SK-N-SH (cell line): ENCODE measurements at regions not wholly inside any gene's neighbourhood (a gene's known extent, or its start where the extent isn't known, plus 50 kb on each side); places are given as distances from the start of the nearest gene placed in this dataset.

Source experiments
- EZH2phosphoT487 ChIP-seq: fragments of 200-600 bp; sonication (generic); IDR thresholded peaks from 2 replicates; pipeline ENCODE4 v1.6.1; 2017; ENCODE audit warnings: low read depth, mixed run types, mild to moderate bottlenecking, antibody characterized with exemption, moderate library complexity, borderline replicate concordance
- FOXJ3 ChIP-seq: sonication (generic); formaldehyde crosslinking; IDR thresholded peaks from 2 replicates; pipeline ENCODE4 v1.5.1; 2020; ENCODE audit warnings: mild to moderate bottlenecking, missing genetic modification reagents
- GABPA ChIP-seq: IDR thresholded peaks from 2 replicates; pipeline ENCODE4 v1.4.0; 2012; ENCODE audit warnings: low read depth, mild to moderate bottlenecking
- RAD21 ChIP-seq: IDR thresholded peaks from 2 replicates; pipeline ENCODE4 v1.6.1; 2012; ENCODE audit warnings: mild to moderate bottlenecking, low read length
- SMC3 ChIP-seq: IDR thresholded peaks from 2 replicates; pipeline ENCODE4 v1.6.1; 2012; ENCODE audit warnings: low read depth, low read length, improper control_type of control experiment
- TAF1 ChIP-seq: IDR thresholded peaks from 2 replicates; pipeline ENCODE4 v1.6.1; 2012; ENCODE audit warnings: low read depth, mild to moderate bottlenecking, low read length, moderate library complexity, borderline replicate concordance
- TF ChIP-seq, protein P1 (sequence below): IDR thresholded peaks from 2 replicates; pipeline ENCODE4 v1.4.0; 2012; ENCODE audit warnings: low read depth
- TF ChIP-seq, protein P2 (sequence below): fragments of 200-600 bp; sonication (generic); IDR thresholded peaks from 2 replicates; pipeline ENCODE4 v1.6.1; 2017; ENCODE audit warnings: antibody characterized with exemption, mild to moderate bottlenecking, moderate library complexity

DNA sequence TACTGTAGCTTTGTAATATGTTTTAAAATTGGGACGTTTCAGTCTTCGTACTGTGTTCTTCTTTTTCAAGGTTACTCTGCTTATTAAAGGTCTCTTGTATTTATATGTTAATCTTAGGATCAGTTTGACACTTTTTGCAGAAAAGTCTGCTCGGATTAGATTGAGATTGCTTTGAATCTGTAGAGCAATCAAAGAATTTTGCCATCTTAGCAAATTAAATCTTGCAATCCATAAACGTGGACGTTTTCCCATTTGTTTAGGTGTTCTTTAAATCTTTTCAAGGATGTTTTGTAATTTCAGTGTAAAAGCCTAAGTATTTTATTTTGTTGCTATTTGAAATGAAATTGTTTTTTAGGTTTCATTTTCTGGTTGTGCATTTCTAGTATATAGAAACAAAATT lies 78.0 kb upstream of the GTSF1L start:
- TF ChIP-seq RAD21: no peak
- no peak for TF ChIP-seq TAF1
- TF ChIP-seq, protein P1, sequence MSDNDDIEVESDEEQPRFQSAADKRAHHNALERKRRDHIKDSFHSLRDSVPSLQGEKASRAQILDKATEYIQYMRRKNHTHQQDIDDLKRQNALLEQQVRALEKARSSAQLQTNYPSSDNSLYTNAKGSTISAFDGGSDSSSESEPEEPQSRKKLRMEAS: no peak
- TF ChIP-seq, protein P2, sequence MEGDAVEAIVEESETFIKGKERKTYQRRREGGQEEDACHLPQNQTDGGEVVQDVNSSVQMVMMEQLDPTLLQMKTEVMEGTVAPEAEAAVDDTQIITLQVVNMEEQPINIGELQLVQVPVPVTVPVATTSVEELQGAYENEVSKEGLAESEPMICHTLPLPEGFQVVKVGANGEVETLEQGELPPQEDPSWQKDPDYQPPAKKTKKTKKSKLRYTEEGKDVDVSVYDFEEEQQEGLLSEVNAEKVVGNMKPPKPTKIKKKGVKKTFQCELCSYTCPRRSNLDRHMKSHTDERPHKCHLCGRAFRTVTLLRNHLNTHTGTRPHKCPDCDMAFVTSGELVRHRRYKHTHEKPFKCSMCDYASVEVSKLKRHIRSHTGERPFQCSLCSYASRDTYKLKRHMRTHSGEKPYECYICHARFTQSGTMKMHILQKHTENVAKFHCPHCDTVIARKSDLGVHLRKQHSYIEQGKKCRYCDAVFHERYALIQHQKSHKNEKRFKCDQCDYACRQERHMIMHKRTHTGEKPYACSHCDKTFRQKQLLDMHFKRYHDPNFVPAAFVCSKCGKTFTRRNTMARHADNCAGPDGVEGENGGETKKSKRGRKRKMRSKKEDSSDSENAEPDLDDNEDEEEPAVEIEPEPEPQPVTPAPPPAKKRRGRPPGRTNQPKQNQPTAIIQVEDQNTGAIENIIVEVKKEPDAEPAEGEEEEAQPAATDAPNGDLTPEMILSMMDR: no peak
- TF ChIP-seq GABPA: no peak
- TF ChIP-seq SMC3: no peak
- TF ChIP-seq EZH2phosphoT487: no peak
- TF ChIP-seq FOXJ3: no peak
